GM12878 (cell line): ENCODE measurements at regions not wholly inside any gene's neighbourhood (a gene's known extent, or its start where the extent isn't known, plus 50 kb on each side); places are given as distances from the start of the nearest gene placed in this dataset.

Experiments
- ATAC-seq: fragments of 200-7000 bp; cut with Tn5 transposase; 3 replicates; pipeline ENCODE4 v1.9.1; 2020; ENCODE audit warnings: mild to moderate bottlenecking, moderate library complexity
- BruUV-seq: library from RNA; stranded (reverse); fragments of 400-500 nt; replicated peaks from 2 replicates; lab custom pipeline; 2021; lab: Mats Ljungman, UMichigan
- CTCF ChIA-PET: fragments of 300-600 bp; sonication (Branson Sonifier 250); formaldehyde crosslinking; extraction: SDS; loops from one replicate; lab custom pipeline; 2021; ENCODE audit warnings: inconsistent platforms; lab: Yijun Ruan, JAX
- POLR2A ChIA-PET: fragments of 350-600 bp; formaldehyde crosslinking; extraction: SDS; loops from one replicate; lab custom pipeline; 2021; ENCODE audit warnings: inconsistent platforms; lab: Charles Lee
- RAD21 ChIA-PET: fragments of 300-600 bp; sonication (Branson Sonifier 250); formaldehyde crosslinking; loops from one replicate; lab custom pipeline; 2023; ENCODE audit warnings: antibody characterized with exemption; ENCODE audit not compliant: unreplicated experiment; lab: Charles Lee
- SMC1A ChIA-PET: fragments of 300-600 bp; sonication (Branson Sonifier 250); formaldehyde crosslinking; loops from one replicate; lab custom pipeline; 2023; ENCODE audit not compliant: unreplicated experiment, uncharacterized antibody; lab: Charles Lee
- DNase-seq: peaks from one replicate; pipeline ENCODE4 v3.0.0-alpha.2; 2011; ENCODE audit warnings: low read depth, low spot score
- FAIRE-seq: peaks from 3 replicates; lab custom pipeline; 2011; peaks lifted over from hg19 to GRCh38; lab: Jason Lieb, UNC
- H2AFZ ChIP-seq: 2 replicates; pipeline ENCODE4 v1.6.0; 2011; ENCODE audit warnings: low read depth, low read length, control low read depth; ENCODE audit not compliant: control insufficient read depth
- H3K27ac ChIP-seq: 2 replicates; pipeline ENCODE4 v1.5.1; 2011; ENCODE audit warnings: control low read depth; ENCODE audit not compliant: control insufficient read depth, insufficient read depth
- H3K27me3 ChIP-seq, 2 experiments: replicated peaks in 1 of 2; 2 replicates each; pipeline versions ENCODE4 v1.6.0 to v1.6.1; 2011; ENCODE audit warnings: low read length in 1 of 2; ENCODE audit not compliant: control insufficient read depth in 2 of 2, insufficient read depth in 2 of 2
- H3K36me3 ChIP-seq, 2 experiments: 2 replicates each; pipeline ENCODE4 v1.5.1; 2011; ENCODE audit warnings: low read length in 1 of 2; ENCODE audit not compliant: control insufficient read depth in 2 of 2, insufficient read depth in 2 of 2
- H3K4me1 ChIP-seq: 2 replicates; pipeline ENCODE4 v1.6.1; 2011; ENCODE audit warnings: mild to moderate bottlenecking, low read length, moderate library complexity, mixed read lengths; ENCODE audit not compliant: control insufficient read depth, insufficient read depth
- H3K4me2 ChIP-seq: 2 replicates; pipeline ENCODE4 v1.6.0; 2011; ENCODE audit warnings: control low read depth; ENCODE audit not compliant: control insufficient read depth, insufficient read depth
- H3K4me3 ChIP-seq: fragments of 200-600 bp; sonication (generic); 2 replicates; pipeline ENCODE4 v1.5.1; 2016
- H3K79me2 ChIP-seq: 2 replicates; pipeline ENCODE4 v1.6.0; 2011; ENCODE audit warnings: low read length; ENCODE audit not compliant: control insufficient read depth, insufficient read depth
- H3K9ac ChIP-seq: 2 replicates; pipeline ENCODE4 v1.8.0; 2011; ENCODE audit warnings: low read length, control low read depth, mixed read lengths; ENCODE audit not compliant: control insufficient read depth, insufficient read depth
- H3K9me3 ChIP-seq: replicated peaks from 3 replicates; pipeline ENCODE4 v1.5.1; 2011; ENCODE audit warnings: mild to moderate bottlenecking, low read length; ENCODE audit not compliant: control insufficient read depth, insufficient read depth
- H4K20me1 ChIP-seq: 2 replicates; pipeline ENCODE4 v1.6.0; 2011; ENCODE audit not compliant: control insufficient read depth, insufficient read depth
- BHLHE40 ChIP-seq, 2 experiments: fragments of 450-650 bp in 1 of 2; IDR thresholded peaks; 2 replicates each; pipeline ENCODE4 v1.6.1; 2011 to 2017; ENCODE audit warnings: low read depth in 2 of 2, borderline replicate concordance in 1 of 2, improper control_type of control experiment in 1 of 2, low read length in 1 of 2, mild to moderate bottlenecking in 1 of 2
- ETV6 ChIP-seq, 2 experiments: fragments of 450-650 bp in 1 of 2; IDR thresholded peaks in 1 of 2; conservative IDR thresholded peaks in 1 of 2; 2 replicates each; pipeline ENCODE4 v1.6.1; 2014; ENCODE audit warnings: antibody characterized with exemption in 1 of 2, borderline replicate concordance in 1 of 2, low read depth in 1 of 2, mild to moderate bottlenecking in 1 of 2, moderate library complexity in 1 of 2
- HCFC1 ChIP-seq: fragments of 150-350 bp; IDR thresholded peaks from 2 replicates; pipeline ENCODE4 v1.6.1; 2014; ENCODE audit warnings: low read length
- KAT2A ChIP-seq: conservative IDR thresholded peaks from 2 replicates; pipeline ENCODE4 v1.6.1; 2011; ENCODE audit warnings: low read depth, low read length; ENCODE audit not compliant: control insufficient read depth
- LARP7 ChIP-seq: fragments of 450-650 bp; IDR thresholded peaks from 2 replicates; pipeline ENCODE4 v1.6.1; 2017; ENCODE audit warnings: mild to moderate bottlenecking
- MLLT1 ChIP-seq: fragments of 450-650 bp; IDR thresholded peaks from 2 replicates; pipeline ENCODE4 v1.6.1; 2016; ENCODE audit warnings: mild to moderate bottlenecking
- PRDM15 ChIP-seq: fragments of 450-650 bp; formaldehyde crosslinking; IDR thresholded peaks from 2 replicates; pipeline ENCODE4 v1.4.0; 2020; ENCODE audit warnings: mild to moderate bottlenecking, moderate library complexity
- RAD51 ChIP-seq: fragments of 450-650 bp; IDR thresholded peaks from 2 replicates; pipeline ENCODE4 v1.6.1; 2016; ENCODE audit warnings: moderate library complexity, mild to moderate bottlenecking, inconsistent platforms
- RCOR1 ChIP-seq: conservative IDR thresholded peaks from 2 replicates; pipeline ENCODE4 v1.6.1; 2012; ENCODE audit warnings: low read depth, low read length, improper control_type of control experiment
- RELB ChIP-seq: fragments of 450-650 bp; IDR thresholded peaks from 2 replicates; pipeline ENCODE4 v1.6.1; 2017; ENCODE audit warnings: low read depth, mild to moderate bottlenecking, moderate library complexity
- TCF12 ChIP-seq: IDR thresholded peaks from 2 replicates; pipeline ENCODE4 v1.6.1; 2011; ENCODE audit warnings: low read depth, mild to moderate bottlenecking, low read length
- WGBS: methylation state at CpG from one replicate; pipeline ENCODE4 v1.1.6; 2016; ENCODE audit warnings: low lambda C conversion rate; ENCODE audit not compliant: insufficient replicate concordance, insufficient coverage; ENCODE audit errors: missing lambda C conversion rate; 5-methylcytosine and 5-hydroxymethylcytosine counted together
- in situ Hi-C: fragments of 300-500 bp; cut with MboI; formaldehyde crosslinking; loops from 9 replicates; pipeline ENCODE4 v1.14.3; 2018; ENCODE audit warnings: mixed read lengths
- intact Hi-C: fragments of 100-400 bp; cut with micrococcal nuclease; formaldehyde crosslinking; loops from one replicate; pipeline ENCODE4 v1.14.2; 2022; ENCODE audit not compliant: unreplicated experiment
- TF ChIP-seq, protein P1 (sequence below): fragments of 150-350 bp; IDR thresholded peaks from 2 replicates; pipeline ENCODE4 v1.6.1; 2016; ENCODE audit warnings: low read depth, low read length

DNA sequence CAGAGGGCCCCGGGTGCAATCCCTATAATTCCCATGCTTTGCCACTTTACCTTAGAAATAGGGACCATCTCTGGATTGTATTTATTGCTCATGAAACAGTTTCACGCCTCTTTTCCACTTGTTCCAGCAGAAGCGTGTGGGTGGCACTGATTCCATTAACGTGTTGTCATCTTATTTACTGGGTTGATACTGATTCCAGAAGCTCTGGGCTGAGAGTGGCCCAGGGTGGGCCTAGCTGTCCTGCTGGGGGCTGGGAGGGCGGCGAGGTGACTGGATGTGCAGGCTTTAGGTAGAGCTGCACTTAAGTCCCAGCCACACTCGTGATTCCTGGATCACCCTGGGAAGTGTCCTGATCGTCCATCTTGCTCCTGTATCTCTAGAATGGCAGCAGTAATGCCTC is 155.0 kb downstream of the TEX29 start:
- Histone ChIP-seq H3K36me3 (no peaks in the 10 kb centered on the region), H3K4me1 (no peaks in the 10 kb centered on the region), H4K20me1 (no peaks in the 10 kb centered on the region), H3K79me2 (no peaks in the 10 kb centered on the region), H3K9ac (no peak overlapping the region), H2AFZ (no peak overlapping the region), H3K9me3 (no peaks in the 10 kb centered on the region), H3K4me3 (no peak overlapping the region), H3K4me2 (no peak overlapping the region), H3K27me3 (no peaks in the 10 kb centered on the region), H3K27ac (no peak overlapping the region)
- RAD21 ChIA-PET = interaction anchor here (0.8 kb wide), 1 partner anchor 969 kb away, joined by 4 read pairs; no protein-coding TSS in a partner anchor
- no peak for DNase-seq
- TF ChIP-seq RAD51 (no peak), PRDM15 (CRISPR knock-in tag) (no peak), LARP7 (no peak), TCF12 (no peak), HCFC1 (no peak), MLLT1 (no peak), BHLHE40 (IDR thresholded peaks at IDR 0.05; ENCODE audit: borderline replicate concordance in 1 of 2, low read depth in 2 of 2, low read length in 1 of 2) (no peak), RELB (no peak), ETV6 (conservative IDR thresholded peaks at IDR 0.05 in 1 of 2, IDR thresholded peaks at IDR 0.05 in 1 of 2; ENCODE audit: borderline replicate concordance in 1 of 2, low read depth in 1 of 2) (no peak), KAT2A (no peak), RCOR1 (no peak)
- TF ChIP-seq, protein P1, sequence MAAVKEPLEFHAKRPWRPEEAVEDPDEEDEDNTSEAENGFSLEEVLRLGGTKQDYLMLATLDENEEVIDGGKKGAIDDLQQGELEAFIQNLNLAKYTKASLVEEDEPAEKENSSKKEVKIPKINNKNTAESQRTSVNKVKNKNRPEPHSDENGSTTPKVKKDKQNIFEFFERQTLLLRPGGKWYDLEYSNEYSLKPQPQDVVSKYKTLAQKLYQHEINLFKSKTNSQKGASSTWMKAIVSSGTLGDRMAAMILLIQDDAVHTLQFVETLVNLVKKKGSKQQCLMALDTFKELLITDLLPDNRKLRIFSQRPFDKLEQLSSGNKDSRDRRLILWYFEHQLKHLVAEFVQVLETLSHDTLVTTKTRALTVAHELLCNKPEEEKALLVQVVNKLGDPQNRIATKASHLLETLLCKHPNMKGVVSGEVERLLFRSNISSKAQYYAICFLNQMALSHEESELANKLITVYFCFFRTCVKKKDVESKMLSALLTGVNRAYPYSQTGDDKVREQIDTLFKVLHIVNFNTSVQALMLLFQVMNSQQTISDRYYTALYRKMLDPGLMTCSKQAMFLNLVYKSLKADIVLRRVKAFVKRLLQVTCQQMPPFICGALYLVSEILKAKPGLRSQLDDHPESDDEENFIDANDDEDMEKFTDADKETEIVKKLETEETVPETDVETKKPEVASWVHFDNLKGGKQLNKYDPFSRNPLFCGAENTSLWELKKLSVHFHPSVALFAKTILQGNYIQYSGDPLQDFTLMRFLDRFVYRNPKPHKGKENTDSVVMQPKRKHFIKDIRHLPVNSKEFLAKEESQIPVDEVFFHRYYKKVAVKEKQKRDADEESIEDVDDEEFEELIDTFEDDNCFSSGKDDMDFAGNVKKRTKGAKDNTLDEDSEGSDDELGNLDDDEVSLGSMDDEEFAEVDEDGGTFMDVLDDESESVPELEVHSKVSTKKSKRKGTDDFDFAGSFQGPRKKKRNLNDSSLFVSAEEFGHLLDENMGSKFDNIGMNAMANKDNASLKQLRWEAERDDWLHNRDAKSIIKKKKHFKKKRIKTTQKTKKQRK = no peak
- SMC1A ChIA-PET = no interaction called here
- no peak for FAIRE-seq
- POLR2A ChIA-PET = no interaction called here
- in situ Hi-C loops = no loop called here
- CTCF ChIA-PET = interaction anchor here (0.6 kb wide), 1 partner anchor 1800 kb away, joined by 3 read pairs; no protein-coding TSS in a partner anchor
- intact Hi-C loops = no loop called here
- WGBS = 20% methylated on average over 8 of the region's 8 CpGs
- ATAC-seq = no peak
- BruUV-seq = no TSS peak
